ENCODE measurements at regions not wholly inside any gene's neighbourhood (a gene's known extent, or its start where the extent isn't known, plus 50 kb on each side); places are given as distances from the start of the nearest gene placed in this dataset.
"Not testable (repeated sequence)": the region's sequence is repeated elsewhere in the genome, so short reads cannot be mapped to it uniquely, and the experiment has no call there.

DNA sequence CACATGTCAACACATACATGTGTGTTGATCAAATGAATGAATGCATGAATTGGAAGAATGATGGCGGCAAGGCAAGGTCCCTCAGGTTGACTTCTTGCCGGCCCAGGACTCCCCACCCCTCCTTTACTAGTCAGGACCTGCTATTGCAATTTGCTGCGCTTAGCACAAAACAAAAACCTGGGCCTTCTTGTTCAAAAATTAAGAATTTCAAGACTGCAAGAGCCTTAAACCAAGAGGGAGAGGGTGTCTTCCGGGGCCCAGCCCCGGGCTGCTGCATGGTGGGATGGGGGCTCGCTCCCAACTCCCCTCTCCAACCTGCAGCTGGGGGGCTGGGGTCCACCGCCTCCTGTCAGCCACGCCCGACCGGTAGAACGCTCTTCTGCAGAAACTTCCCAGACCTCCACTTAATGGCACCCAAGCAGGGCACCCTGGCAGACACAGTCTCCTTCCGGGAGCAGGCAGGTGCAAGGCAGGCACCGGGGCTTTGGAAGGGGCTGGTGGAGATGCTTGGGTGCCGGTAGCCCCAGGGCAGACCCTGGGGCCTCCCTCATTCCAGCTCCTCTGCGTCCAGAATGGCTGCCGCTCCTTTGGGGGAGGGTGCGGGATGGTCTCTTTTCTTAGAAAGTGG, 2896.5 kb downstream of the RPIA start:
- H3K4me3 Mint-ChIP-seq; POLR2A ChIA-PET; CTCF ChIA-PET; H3K4me1 Mint-ChIP-seq; H3K36me3 Mint-ChIP-seq (ENCODE audit: low read depth); DNase-seq; H3K27ac Mint-ChIP-seq; H3K9me3 Mint-ChIP-seq; intact Hi-C loops (cut with micrococcal nuclease); ATAC-seq (ENCODE audit: low read depth): not testable (repeated sequence)
- H3K27me3 Mint-ChIP-seq, result peaks cover 11% of the 10 kb centered on the region

DNA sequence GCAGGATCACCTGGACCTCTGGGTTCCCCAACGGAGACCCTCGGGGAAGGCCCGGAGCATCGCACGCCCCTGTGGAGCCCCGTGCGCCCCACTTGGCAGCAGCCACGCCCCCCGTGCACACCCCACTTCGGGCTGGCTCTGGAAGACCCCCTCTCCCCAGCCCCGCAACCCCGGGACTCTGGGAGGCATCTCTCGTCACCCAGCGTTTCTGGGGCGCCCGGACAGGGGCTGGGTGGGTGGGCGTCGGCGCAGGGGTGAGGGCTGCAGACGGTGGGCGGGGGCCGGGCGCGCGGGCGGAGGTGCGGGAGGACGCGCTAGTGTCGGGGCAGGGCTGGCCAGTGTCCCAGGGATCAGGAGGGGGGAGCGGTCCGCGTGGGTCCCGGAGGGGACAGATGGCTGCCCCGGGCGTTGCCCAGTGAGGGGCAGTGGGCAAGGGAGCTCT, 2897.3 kb downstream of the RPIA start:
- H3K27ac Mint-ChIP-seq; H3K9me3 Mint-ChIP-seq; H3K4me3 Mint-ChIP-seq; H3K4me1 Mint-ChIP-seq; H3K36me3 Mint-ChIP-seq (ENCODE audit: low read depth); DNase-seq; intact Hi-C loops (cut with micrococcal nuclease); CTCF ChIA-PET; ATAC-seq (ENCODE audit: low read depth); POLR2A ChIA-PET: not testable (repeated sequence)
- H3K27me3 Mint-ChIP-seq, result peaks cover 11% of the 10 kb centered on the region

DNA sequence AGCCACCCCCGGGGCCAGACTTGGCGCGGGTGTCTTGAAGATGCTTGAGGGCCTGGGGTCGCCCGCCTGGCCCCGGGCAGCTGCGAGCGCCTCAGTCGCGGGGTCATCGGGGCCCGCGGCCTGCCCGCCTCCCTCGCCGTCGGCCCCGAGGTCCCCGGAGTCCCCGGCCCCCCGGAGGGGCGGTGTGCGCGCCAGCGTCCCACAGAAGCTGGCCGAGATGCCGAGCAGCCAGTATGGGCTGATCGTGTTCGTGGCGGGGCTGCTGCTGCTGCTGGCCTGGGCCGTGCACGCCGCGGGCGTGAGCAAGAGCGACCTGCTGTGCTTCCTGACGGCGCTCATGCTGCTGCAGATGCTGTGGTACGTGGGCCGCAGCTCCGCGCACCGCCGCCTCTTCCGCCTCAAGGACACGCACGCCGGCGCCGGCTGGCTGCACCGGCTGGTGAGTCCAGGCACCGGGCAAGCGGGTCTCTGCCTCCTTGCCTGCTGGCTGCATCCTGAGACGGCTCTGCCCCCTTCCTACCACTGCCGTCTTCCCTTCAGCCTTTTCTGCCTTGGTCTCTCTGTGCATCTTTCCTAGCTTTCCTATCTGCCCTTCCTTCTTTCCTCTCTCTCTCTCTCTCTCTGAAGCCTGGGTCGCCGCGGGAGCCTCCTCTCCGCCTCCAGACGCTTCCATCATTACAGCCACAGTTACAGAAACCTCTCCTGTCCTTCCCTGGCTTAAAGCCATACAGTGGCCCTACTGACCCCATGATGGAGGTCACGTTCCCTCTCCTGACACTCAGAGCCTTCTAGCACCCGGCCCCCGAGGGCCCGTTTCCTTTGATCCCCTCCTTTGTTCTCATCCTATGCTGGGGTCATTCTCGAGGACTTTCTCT, 2898.2 kb downstream of the RPIA start:
- DNase-seq; CTCF ChIA-PET; H3K4me3 Mint-ChIP-seq; H3K4me1 Mint-ChIP-seq; H3K36me3 Mint-ChIP-seq (ENCODE audit: low read depth); ATAC-seq (ENCODE audit: low read depth); POLR2A ChIA-PET; intact Hi-C loops (cut with micrococcal nuclease); H3K27ac Mint-ChIP-seq; H3K9me3 Mint-ChIP-seq: not testable (repeated sequence)
- peaks cover 11% of the 10 kb centered on the region for H3K27me3 Mint-ChIP-seq

DNA sequence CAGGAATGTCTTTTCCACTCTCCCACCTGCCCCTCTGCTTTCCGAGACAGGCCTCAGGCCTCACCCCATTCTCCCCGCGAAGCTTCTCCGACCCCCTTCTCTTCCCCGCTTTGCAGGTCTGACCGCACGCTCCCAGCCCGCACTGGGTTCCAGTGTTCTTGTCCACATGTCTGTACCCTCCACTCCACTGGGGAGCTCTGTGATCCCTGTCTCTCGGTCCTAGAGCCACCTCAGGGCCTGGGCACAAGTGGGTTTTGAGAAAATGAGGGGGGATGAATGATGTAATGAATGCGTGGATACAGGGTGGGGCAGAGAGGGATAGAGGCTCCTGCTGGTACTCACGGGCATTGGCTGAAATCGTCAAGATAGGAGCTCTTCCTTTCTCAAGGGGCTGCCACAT, 2898.9 kb downstream of the RPIA start:
- H3K36me3 Mint-ChIP-seq (ENCODE audit: low read depth); H3K27ac Mint-ChIP-seq; H3K4me3 Mint-ChIP-seq; H3K9me3 Mint-ChIP-seq; CTCF ChIA-PET; intact Hi-C loops (cut with micrococcal nuclease); ATAC-seq (ENCODE audit: low read depth); POLR2A ChIA-PET; H3K4me1 Mint-ChIP-seq; H3K27me3 Mint-ChIP-seq; DNase-seq: not testable (repeated sequence)

DNA sequence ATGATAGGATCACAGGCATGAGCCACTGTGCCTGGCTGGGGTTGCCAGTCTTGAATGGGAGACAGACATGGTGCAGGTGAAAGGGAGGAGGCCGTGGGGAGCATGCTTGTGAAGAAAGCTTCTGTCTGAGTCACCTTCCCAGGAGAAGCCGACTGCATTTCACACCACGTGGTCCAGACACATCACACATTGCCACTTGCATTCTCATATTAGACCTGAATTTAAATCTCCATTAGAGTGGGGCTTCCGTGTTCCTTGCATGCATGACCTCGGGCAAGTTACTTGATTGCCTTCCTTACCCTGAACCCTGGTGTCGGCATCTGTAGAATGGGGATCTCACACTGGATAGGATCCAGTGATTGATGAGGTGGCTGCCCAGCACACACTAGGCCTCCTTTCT, 2899.6 kb downstream of the RPIA start:
- H3K4me1 Mint-ChIP-seq; H3K4me3 Mint-ChIP-seq; ATAC-seq (ENCODE audit: low read depth); H3K36me3 Mint-ChIP-seq (ENCODE audit: low read depth); CTCF ChIA-PET; intact Hi-C loops (cut with micrococcal nuclease); DNase-seq; H3K27ac Mint-ChIP-seq; H3K9me3 Mint-ChIP-seq; POLR2A ChIA-PET; H3K27me3 Mint-ChIP-seq: not testable (repeated sequence)

DNA sequence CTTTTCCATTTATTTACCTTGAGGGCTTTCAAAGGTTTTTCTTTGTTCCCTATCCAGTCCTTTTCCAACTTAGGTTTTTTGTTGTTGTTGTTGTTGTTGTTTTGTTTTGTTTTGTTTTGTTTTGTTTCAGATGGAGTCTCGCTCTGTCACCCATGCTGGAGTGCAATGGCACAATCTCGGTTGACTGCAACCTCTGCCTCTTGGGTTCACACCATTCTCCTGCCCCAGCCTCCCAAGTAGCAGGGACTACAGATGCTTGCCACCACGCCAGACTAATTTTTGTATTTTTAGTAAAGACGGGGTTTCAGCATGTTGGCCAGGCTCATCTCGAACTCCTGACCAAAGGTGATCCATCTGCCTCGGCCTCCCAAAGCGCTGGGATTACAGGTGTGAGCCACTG, 2906.0 kb downstream of the RPIA start:
- H3K36me3 Mint-ChIP-seq (ENCODE audit: low read depth); H3K27ac Mint-ChIP-seq; H3K9me3 Mint-ChIP-seq; CTCF ChIA-PET; H3K27me3 Mint-ChIP-seq; POLR2A ChIA-PET; H3K4me1 Mint-ChIP-seq; DNase-seq; intact Hi-C loops (cut with micrococcal nuclease); H3K4me3 Mint-ChIP-seq; ATAC-seq (ENCODE audit: low read depth): not testable (repeated sequence)

DNA sequence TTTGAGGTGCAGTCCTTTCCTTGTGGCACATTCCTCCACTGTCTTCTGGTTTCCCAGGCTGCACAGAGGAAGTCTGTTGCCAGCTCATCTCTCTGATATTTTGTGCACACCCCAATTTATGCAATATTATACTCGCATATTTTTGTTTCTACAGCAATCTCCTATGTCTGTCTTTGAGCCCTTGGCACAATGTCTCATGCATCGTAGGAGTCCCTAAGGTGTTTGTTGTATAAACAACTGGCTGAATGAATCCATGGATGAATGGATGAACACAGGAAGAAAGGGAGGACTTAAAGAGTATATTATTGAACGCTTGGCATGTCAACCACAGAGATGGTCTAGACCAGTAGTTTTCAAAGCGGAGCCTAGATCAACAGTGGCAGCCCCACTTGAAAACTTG, 2907.0 kb downstream of the RPIA start:
- DNase-seq; H3K27ac Mint-ChIP-seq; CTCF ChIA-PET; POLR2A ChIA-PET; H3K4me3 Mint-ChIP-seq; intact Hi-C loops (cut with micrococcal nuclease); H3K36me3 Mint-ChIP-seq (ENCODE audit: low read depth); H3K9me3 Mint-ChIP-seq; ATAC-seq (ENCODE audit: low read depth); H3K4me1 Mint-ChIP-seq; H3K27me3 Mint-ChIP-seq: not testable (repeated sequence)

DNA sequence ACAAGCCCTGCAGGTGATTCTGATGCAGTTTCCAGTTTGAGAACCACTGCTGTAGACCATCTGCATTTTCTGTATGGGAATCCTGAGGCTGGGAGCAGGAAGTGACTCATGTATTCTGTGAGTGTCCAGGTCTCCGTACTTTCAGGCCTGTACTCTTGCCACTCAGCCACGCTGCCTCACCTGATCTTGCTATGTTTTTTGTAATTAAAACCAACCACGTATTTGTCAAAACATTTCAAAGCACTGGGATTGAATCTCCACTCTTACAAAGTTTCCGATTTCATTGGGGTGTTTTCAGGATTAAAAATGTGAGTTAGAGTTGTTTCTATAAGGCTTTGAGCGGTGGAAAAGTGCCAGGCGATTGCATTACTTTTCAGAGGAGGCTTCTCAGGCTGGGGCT, 2907.5 kb downstream of the RPIA start:
- intact Hi-C loops (cut with micrococcal nuclease); H3K4me1 Mint-ChIP-seq; ATAC-seq (ENCODE audit: low read depth); CTCF ChIA-PET; H3K27ac Mint-ChIP-seq; POLR2A ChIA-PET; H3K4me3 Mint-ChIP-seq; DNase-seq; H3K36me3 Mint-ChIP-seq (ENCODE audit: low read depth); H3K27me3 Mint-ChIP-seq; H3K9me3 Mint-ChIP-seq: not testable (repeated sequence)

DNA sequence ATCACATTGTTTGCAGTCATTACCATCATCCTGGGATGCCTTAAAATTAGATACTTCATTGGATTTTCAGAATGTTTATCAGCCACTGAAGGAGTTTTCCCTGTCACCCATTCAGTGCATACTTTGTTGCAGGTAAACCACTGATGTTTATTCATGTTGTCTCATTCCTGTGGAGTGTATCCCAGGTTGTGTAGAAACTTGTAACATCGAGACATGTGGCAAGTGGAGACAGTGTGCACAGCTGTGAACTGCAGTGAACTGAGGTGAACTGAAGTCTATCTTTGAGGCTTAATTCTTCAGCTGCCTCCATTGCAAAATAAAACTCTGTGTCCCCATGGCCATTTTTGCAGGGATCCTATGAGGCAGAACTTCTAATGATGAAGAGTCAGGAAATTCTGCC, 2911.4 kb downstream of the RPIA start:
- H3K27ac Mint-ChIP-seq; intact Hi-C loops (cut with micrococcal nuclease); CTCF ChIA-PET: not testable (repeated sequence)

DNA sequence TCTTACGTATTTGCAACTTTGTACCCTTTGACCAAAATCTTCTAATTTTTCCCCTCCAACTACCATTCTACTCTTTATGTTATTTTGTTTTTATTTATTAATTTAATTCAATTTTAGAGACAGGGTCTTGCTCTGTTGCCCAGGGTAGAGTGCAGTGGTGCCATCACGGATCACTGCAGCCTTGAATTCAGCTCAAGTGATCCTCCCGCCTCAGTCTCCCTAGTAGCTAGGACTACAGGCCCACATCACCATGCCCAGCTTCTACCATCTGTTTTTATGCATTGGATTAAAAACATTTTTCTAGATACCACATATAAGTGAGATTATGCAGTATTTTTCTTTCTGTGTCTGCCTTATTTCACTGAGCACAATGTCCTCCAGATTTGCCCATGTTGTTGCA, 2912.5 kb downstream of the RPIA start:
- CTCF ChIA-PET; POLR2A ChIA-PET; H3K27ac Mint-ChIP-seq; H3K4me3 Mint-ChIP-seq; DNase-seq; H3K27me3 Mint-ChIP-seq; ATAC-seq (ENCODE audit: low read depth); intact Hi-C loops (cut with micrococcal nuclease); H3K36me3 Mint-ChIP-seq (ENCODE audit: low read depth); H3K9me3 Mint-ChIP-seq; H3K4me1 Mint-ChIP-seq: not testable (repeated sequence)

More for the DNA sequence above, 2911.4 kb downstream of the RPIA start:
- ATAC-seq (ENCODE audit: low read depth); H3K9me3 Mint-ChIP-seq; POLR2A ChIA-PET; H3K4me3 Mint-ChIP-seq; H3K4me1 Mint-ChIP-seq; H3K36me3 Mint-ChIP-seq (ENCODE audit: low read depth); DNase-seq; H3K27me3 Mint-ChIP-seq: not testable (repeated sequence)

DNA sequence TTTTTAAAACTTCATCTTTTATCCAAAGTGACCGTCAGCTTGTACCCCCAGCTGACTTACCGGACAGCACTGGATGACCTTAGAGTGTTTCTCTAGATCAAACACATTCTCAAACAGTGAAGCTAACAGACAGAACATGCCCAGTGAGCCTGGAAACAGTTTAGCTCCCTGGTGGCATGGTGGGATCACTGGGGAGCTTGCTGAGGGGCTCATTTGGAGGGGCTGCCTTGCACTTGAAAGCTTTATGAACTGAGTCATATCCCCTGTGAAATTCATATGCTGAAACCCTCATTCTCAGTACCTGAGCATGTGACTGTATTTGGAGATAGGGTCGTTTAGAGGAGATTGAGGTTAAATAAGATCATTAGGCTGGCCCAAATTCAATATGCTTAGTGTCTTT, 2913.2 kb downstream of the RPIA start:
- H3K4me3 Mint-ChIP-seq, DNase-seq, CTCF ChIA-PET: not testable (repeated sequence)

DNA sequence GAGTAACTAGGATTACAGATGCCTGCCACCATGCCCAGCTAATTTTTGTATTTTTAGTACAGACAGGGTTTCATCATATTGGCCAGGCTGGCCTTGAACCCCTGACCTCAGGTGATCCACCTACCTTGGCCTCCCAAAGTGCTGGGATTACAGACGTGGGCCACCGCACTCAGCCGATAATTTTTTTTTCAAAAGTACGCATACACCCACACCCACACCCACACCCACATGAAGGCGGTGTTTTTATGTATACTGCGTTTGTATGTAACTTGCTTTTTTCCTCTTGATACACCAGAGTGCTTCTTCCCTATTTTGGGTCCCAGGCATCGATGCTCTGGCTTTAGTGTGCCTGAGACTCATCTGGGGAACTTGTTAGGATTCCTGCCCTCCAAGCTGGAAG, 2932.3 kb downstream of the RPIA start:
- POLR2A ChIA-PET; CTCF ChIA-PET; intact Hi-C loops (cut with micrococcal nuclease); ATAC-seq (ENCODE audit: low read depth); H3K4me3 Mint-ChIP-seq; DNase-seq; H3K36me3 Mint-ChIP-seq (ENCODE audit: low read depth); H3K27ac Mint-ChIP-seq; H3K9me3 Mint-ChIP-seq; H3K4me1 Mint-ChIP-seq; H3K27me3 Mint-ChIP-seq: not testable (repeated sequence)

More for the DNA sequence above, 2913.2 kb downstream of the RPIA start:
- H3K9me3 Mint-ChIP-seq; H3K36me3 Mint-ChIP-seq (ENCODE audit: low read depth); H3K27ac Mint-ChIP-seq; H3K4me1 Mint-ChIP-seq; ATAC-seq (ENCODE audit: low read depth); H3K27me3 Mint-ChIP-seq; POLR2A ChIA-PET; intact Hi-C loops (cut with micrococcal nuclease): not testable (repeated sequence)

Data from activated B cell treated with CpG ODN at 0.5 μM for 24 hours (primary cell).